GM12878 (cell line): ENCODE measurements at regions not wholly inside any gene's neighbourhood (a gene's known extent, or its start where the extent isn't known, plus 50 kb on each side); places are given as distances from the start of the nearest gene placed in this dataset.

Experiments
- CTCF ChIP-seq, 3 experiments: IDR thresholded peaks in 2 of 3; conservative IDR thresholded peaks in 1 of 3; 2 replicates each; pipeline ENCODE4 v1.5.1; 2011; ENCODE audit warnings: low read depth in 3 of 3, low read length in 3 of 3, mild to moderate bottlenecking in 3 of 3, control low read depth in 2 of 3, moderate library complexity in 2 of 3, inconsistent platforms in 1 of 3, mixed read lengths in 1 of 3; ENCODE audit not compliant: control insufficient read depth in 2 of 3, insufficient read depth in 1 of 3; ENCODE audit errors: extremely low read depth in 1 of 3
- EP300 ChIP-seq, 2 experiments: fragments of 150-350 bp in 1 of 2; IDR thresholded peaks; 2 replicates each; pipeline ENCODE4 v1.6.1; 2011 to 2012; ENCODE audit warnings: low read depth in 2 of 2, low read length in 2 of 2, borderline replicate concordance in 1 of 2, improper control_type of control experiment in 1 of 2, inconsistent platforms in 1 of 2; ENCODE audit not compliant: control insufficient read depth in 1 of 2
- EZH2 ChIP-seq: IDR thresholded peaks from 2 replicates; pipeline ENCODE4 v1.6.1; 2012; ENCODE audit warnings: low read depth, mild to moderate bottlenecking, control low read depth, inconsistent platforms, low read length, borderline replicate concordance; ENCODE audit not compliant: control insufficient read depth
- JUND ChIP-seq: IDR thresholded peaks from 2 replicates; pipeline ENCODE4 v1.6.1; 2012; ENCODE audit warnings: low read depth, mild to moderate bottlenecking, low read length, improper control_type of control experiment, moderate library complexity
- KDM1A ChIP-seq: fragments of 200-600 bp; sonication (generic); IDR thresholded peaks from 2 replicates; pipeline ENCODE4 v1.6.1; 2016; ENCODE audit warnings: borderline replicate concordance
- MAX ChIP-seq: IDR thresholded peaks from 2 replicates; pipeline ENCODE4 v1.6.1; 2012; ENCODE audit warnings: low read depth, low read length, improper control_type of control experiment
- NFXL1 ChIP-seq: fragments of 450-650 bp; IDR thresholded peaks from 2 replicates; pipeline ENCODE4 v1.6.1; 2017; ENCODE audit warnings: antibody characterized with exemption, mild to moderate bottlenecking, borderline replicate concordance
- ZBTB4 ChIP-seq: fragments of 450-650 bp; formaldehyde crosslinking; IDR thresholded peaks from 2 replicates; pipeline ENCODE4 v1.4.0; 2022; ENCODE audit warnings: mild to moderate bottlenecking, moderate library complexity

GRCh38 chr21:16358784-16359183, 629.0 kb downstream of the USP25 start:
- TF ChIP-seq CTCF (IDR thresholded peaks at IDR 0.05 in 2 of 3, conservative IDR thresholded peaks at IDR 0.05 in 1 of 3; ENCODE audit: control insufficient read depth in 2 of 3, extremely low read depth in 1 of 3, insufficient read depth in 1 of 3, low read depth in 3 of 3, low read length in 3 of 3) = no peak
- no peak for TF ChIP-seq JUND
- TF ChIP-seq NFXL1 = no peak
- no peak for TF ChIP-seq KDM1A
- TF ChIP-seq ZBTB4 (CRISPR knock-in tag) = no peak
- TF ChIP-seq EP300 (IDR thresholded peaks at IDR 0.05; ENCODE audit: borderline replicate concordance in 1 of 2, control insufficient read depth in 1 of 2, low read depth in 2 of 2, low read length in 2 of 2) = no peak
- TF ChIP-seq MAX = no peak
- no peak for TF ChIP-seq EZH2
